Thoracic aorta (tissue), 2 donors: ENCODE measurements at regions not wholly inside any gene's neighbourhood (a gene's known extent, or its start where the extent isn't known, plus 50 kb on each side); places are given as distances from the start of the nearest gene placed in this dataset.

Experiments used
- ATAC-seq: fragments of 150-250 bp; one replicate; pipeline ENCODE4 v1.8.0; 2017; ENCODE audit warnings: low read depth; ENCODE audit not compliant: insufficient number of reproducible peaks, low FRiP score
- DNase-seq: peaks from one replicate; pipeline ENCODE4 v3.0.0-alpha.2; 2020; ENCODE audit warnings: low spot score
- H3K27ac ChIP-seq, 2 donors: fragments of 200-600 bp; sonication (generic); 1 replicate in 1 of 2; 2 replicates in 1 of 2; pipeline ENCODE4 v1.5.1; 2016; ENCODE audit warnings: mild to moderate bottlenecking in 2 of 2, moderate library complexity in 2 of 2
- H3K27me3 ChIP-seq: fragments of 200-600 bp; sonication (generic); replicated peaks from 2 replicates; pipeline ENCODE4 v1.6.0; 2016; ENCODE audit warnings: mild to moderate bottlenecking; ENCODE audit not compliant: insufficient read depth
- H3K36me3 ChIP-seq: fragments of 200-600 bp; sonication (generic); one replicate; pipeline ENCODE4 v1.5.1; 2016
- H3K4me1 ChIP-seq, 2 donors: fragments of 200-600 bp; sonication (generic); 1 replicate in 1 of 2; 2 replicates in 1 of 2; pipeline versions ENCODE4 v1.5.1 to v1.6.0; 2016; ENCODE audit warnings: low read depth in 2 of 2, mild to moderate bottlenecking in 1 of 2; ENCODE audit not compliant: control insufficient read depth in 1 of 2
- H3K4me3 ChIP-seq: fragments of 200-600 bp; sonication (generic); 2 replicates; pipeline ENCODE4 v1.5.1; 2016; ENCODE audit warnings: mild to moderate bottlenecking
- H3K9me3 ChIP-seq: fragments of 200-600 bp; sonication (generic); 2 replicates; pipeline ENCODE4 v1.5.1; 2016
- TF ChIP-seq, protein P1 (sequence below): fragments of 200-600 bp; sonication (generic); IDR thresholded peaks from one replicate; pipeline ENCODE4 v1.5.1; 2019; ENCODE audit warnings: antibody characterized with exemption

GRCh38 chr2:18009891-18010290 lies 131.4 kb downstream of the KCNS3 start:
- no peaks in the 10 kb centered on the region for H3K27me3 ChIP-seq
- H3K4me1 ChIP-seq, result no peaks in the 10 kb centered on the region
- H3K9me3 ChIP-seq, result no peaks in the 10 kb centered on the region
- H3K36me3 ChIP-seq, result no peaks in the 10 kb centered on the region
- H3K4me3 ChIP-seq, result no peak overlapping the region
- ATAC-seq, result no peak
- no peak for DNase-seq
- TF ChIP-seq, protein P1, sequence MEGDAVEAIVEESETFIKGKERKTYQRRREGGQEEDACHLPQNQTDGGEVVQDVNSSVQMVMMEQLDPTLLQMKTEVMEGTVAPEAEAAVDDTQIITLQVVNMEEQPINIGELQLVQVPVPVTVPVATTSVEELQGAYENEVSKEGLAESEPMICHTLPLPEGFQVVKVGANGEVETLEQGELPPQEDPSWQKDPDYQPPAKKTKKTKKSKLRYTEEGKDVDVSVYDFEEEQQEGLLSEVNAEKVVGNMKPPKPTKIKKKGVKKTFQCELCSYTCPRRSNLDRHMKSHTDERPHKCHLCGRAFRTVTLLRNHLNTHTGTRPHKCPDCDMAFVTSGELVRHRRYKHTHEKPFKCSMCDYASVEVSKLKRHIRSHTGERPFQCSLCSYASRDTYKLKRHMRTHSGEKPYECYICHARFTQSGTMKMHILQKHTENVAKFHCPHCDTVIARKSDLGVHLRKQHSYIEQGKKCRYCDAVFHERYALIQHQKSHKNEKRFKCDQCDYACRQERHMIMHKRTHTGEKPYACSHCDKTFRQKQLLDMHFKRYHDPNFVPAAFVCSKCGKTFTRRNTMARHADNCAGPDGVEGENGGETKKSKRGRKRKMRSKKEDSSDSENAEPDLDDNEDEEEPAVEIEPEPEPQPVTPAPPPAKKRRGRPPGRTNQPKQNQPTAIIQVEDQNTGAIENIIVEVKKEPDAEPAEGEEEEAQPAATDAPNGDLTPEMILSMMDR, result no peak
- no peak overlapping the region for H3K27ac ChIP-seq

DNA sequence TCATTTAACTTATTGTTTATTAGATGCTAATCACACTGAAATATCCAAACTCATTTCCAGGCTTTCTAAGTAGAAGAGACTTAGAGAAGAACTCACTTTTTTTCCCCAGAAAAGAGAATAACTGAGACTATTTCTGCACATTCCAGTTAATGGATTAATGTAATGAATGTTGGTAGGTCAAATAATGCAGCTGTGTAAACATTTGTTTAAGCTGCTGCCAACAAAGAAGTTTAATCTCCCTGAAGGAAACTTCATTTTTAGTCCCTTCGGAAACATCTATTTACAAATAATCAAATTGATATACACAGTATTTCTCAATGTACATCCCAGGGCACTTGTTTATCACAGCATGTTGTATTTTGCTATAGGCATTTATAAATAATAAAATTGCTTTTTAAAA lies 126.9 kb downstream of the KCNS3 start:
- no peaks in the 10 kb centered on the region for H3K36me3 ChIP-seq
- DNase-seq (no peak), ATAC-seq (no peak)
- no peaks in the 10 kb centered on the region for H3K4me1 ChIP-seq
- no peaks in the 10 kb centered on the region for H3K9me3 ChIP-seq
- no peaks in the 10 kb centered on the region for H3K27me3 ChIP-seq
- H3K27ac ChIP-seq, result no peak overlapping the region
- no peak overlapping the region for H3K4me3 ChIP-seq
- TF ChIP-seq, protein P1, result no peak

DNA sequence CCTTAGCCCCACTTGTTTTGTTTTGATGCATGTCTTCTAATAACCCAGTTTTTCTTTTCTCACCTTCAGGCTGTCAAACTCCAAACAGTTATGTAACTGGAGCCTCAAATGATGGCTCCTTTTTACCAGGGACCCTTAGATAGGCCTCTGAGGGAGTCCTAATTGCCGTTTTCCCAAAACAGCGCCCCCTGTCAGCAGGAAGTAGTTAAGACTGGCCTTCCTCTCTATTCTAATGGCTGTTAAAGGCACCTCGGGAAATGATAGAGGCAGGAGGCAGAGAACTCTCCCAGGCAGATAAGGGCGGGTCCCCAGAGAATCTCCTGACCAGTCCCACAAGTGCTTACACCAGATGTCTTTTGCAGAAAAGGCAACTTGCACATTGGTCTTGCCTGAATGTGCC lies 123.2 kb downstream of the KCNS3 start:
- Histone ChIP-seq H3K4me1 (no peaks in the 10 kb centered on the region), H3K4me3 (no peak overlapping the region), H3K27ac (no peak overlapping the region), H3K9me3 (no peaks in the 10 kb centered on the region), H3K36me3 (no peaks in the 10 kb centered on the region), H3K27me3 (no peaks in the 10 kb centered on the region)
- TF ChIP-seq, protein P1, result no peak
- ATAC-seq (no peak), DNase-seq (no peak)

DNA sequence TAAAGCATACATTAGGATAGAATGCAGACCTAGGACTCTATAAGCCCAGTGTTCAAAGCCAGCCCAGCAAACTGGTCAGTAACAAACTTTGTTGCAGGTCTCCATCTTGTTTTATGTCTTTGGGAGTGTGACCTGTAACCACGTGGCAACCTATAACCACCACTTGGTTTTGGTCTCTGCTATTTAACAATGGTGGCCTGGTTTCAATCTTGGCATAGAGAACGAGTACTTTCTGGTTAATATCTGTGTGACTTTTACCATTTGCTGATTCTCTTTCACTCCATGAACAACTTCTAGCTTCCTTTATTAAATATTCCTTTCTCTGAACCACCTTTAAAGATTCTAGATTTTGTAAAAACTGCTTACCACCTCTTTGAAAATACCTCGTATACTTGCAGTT lies 118.5 kb downstream of the KCNS3 start:
- ATAC-seq (no peak), DNase-seq (no peak)
- H3K4me3 ChIP-seq, result no peak overlapping the region
- no peaks in the 10 kb centered on the region for H3K27me3 ChIP-seq
- H3K9me3 ChIP-seq, result no peaks in the 10 kb centered on the region
- no peak overlapping the region for H3K27ac ChIP-seq
- H3K36me3 ChIP-seq, result no peaks in the 10 kb centered on the region
- H3K4me1 ChIP-seq, result no peaks in the 10 kb centered on the region
- TF ChIP-seq, protein P1, result no peak

- no peaks in the 10 kb centered on the region for H3K4me1 ChIP-seq
- no peak for ATAC-seq
- TF ChIP-seq, protein P1, result no peak
- H3K9me3 ChIP-seq, result no peaks in the 10 kb centered on the region
- DNase-seq, result no peak
- no peak overlapping the region for H3K4me3 ChIP-seq
- no peak overlapping the region for H3K27ac ChIP-seq
- H3K27me3 ChIP-seq, result no peaks in the 10 kb centered on the region
- no peaks in the 10 kb centered on the region for H3K36me3 ChIP-seq
These were observed 117.1 kb downstream of the KCNS3 start for GRCh38 chr2:17995593-17995992.
